Stimulated activated CD8-positive, alpha-beta memory T cell treated with anti-CD3 and anti-CD28 coated beads, Interleukin-2, amount 100 ng/mL, for 1 hour (primary cell): ENCODE measurements at regions not wholly inside any gene's neighbourhood (a gene's known extent, or its start where the extent isn't known, plus 50 kb on each side); places are given as distances from the start of the nearest gene placed in this dataset.
"Not testable (repeated sequence)": the region's sequence is repeated elsewhere in the genome, so short reads cannot be mapped to it uniquely, and the experiment has no call there.

Source experiments
- DNase-seq, 2 donors: peaks; one replicate each; pipeline ENCODE4 v3.0.0-alpha.2; 2020; ENCODE audit warnings: low read depth in 2 of 2

DNA sequence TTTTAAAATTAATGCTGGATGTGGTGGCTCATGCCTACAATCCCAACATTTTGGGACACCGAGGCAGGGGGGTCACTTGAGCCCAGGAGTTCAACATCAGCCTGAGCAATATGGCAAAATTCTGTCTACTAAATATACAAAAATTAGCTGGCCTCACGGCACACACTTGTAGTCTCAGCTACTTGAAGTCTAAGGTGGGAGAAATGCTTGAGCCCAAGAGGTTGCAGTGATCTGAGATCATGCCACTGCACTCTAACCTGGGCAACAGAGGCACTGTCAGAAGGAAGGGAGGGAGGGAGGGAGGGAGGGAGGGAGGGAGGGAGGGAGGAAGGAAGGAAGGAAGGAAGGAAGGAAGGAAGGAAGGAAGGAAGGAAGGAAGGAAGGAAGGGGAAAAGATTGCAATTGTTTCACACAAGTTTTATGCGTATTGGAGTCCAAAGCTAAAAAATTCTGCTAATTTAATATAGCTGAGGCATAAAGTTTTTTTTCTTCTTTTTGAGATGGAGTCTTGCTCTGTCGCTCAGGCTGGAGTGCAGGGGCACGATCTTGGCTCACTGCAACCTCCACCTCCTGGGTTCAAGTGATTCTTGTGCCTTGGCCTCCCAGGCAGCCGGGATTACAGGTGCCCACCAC, 328.8 kb downstream of the KLF12 start:
- DNase-seq: not testable (repeated sequence)

- no peak for DNase-seq
Measured at GRCh38 chr13:73803997-73804396, 330.2 kb downstream of the KLF12 start.

- DNase-seq: no peak
Measured at GRCh38 chr13:73800011-73800410, 334.2 kb downstream of the KLF12 start.

GRCh38 chr13:73794755-73795154, 339.4 kb downstream of the KLF12 start:
- DNase-seq: no peak

- DNase-seq: no peak
Measured at GRCh38 chr13:73793361-73793760, 340.8 kb downstream of the KLF12 start.

- no peak for DNase-seq
Measured at GRCh38 chr13:73792796-73793195, 341.4 kb downstream of the KLF12 start.

DNA sequence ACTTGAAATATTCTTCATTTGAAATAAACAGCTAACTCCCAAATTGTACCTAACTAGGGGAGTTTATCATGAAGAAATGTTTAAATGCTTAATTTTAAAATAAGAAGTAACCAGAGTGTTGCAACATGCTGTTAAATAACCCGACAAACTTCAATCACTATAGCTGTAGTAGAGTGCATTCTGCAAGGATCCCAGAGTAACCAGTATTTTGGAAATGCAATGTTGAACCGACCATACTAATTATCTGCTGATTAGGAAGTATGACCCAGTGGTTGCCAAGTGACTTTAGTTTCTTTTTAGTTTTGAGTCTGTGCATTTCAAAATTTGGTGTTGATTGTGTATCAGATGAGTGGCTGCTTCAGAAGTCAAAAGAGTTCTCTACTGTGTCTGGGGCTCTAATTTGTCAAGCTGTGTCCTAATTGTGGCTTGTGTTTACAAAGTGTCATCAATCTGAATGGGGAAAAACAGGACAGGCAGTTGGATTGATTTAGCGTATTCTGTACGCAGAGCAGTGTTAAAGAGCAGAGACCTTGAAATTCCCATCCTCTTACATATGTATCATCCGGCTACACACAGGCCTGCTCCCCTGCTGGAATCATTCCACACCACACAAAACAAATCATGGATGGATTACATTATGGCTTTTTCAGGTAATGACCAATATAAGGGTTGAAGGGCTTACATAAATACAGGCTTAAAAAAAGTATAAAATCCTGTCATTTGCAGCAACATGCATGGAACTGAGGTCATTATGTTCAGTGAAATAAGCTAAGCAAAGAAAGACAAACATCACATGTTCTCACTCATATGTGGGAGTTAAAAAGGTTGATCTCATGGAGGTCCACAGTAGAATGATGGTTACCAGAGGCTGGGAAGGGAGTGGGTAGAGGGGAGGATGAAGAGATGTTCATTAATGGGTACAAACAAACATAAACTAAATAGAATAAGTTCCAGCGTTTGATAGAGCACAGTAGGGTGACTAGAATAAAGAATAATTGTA, 351.5 kb downstream of the KLF12 start:
- no peak for DNase-seq

GRCh38 chr13:73781384-73781783, 352.8 kb downstream of the KLF12 start:
- DNase-seq: no peak

GRCh38 chr13:73779881-73780280, 354.3 kb downstream of the KLF12 start:
- no peak for DNase-seq

- DNase-seq: no peak
Measured at GRCh38 chr13:73778242-73778864, 355.9 kb downstream of the KLF12 start.

- no peak for DNase-seq
Measured at GRCh38 chr13:73777134-73777533, 357.1 kb downstream of the KLF12 start.

GRCh38 chr13:73776151-73776785, 357.9 kb downstream of the KLF12 start:
- DNase-seq: no peak

GRCh38 chr13:73773168-73773549, 361.0 kb downstream of the KLF12 start:
- DNase-seq: no peak

GRCh38 chr13:73772449-73773167, 361.6 kb downstream of the KLF12 start:
- no peak for DNase-seq

GRCh38 chr13:73767747-73768315, 366.4 kb downstream of the KLF12 start:
- DNase-seq: no peak

- no peak for DNase-seq
Measured at GRCh38 chr13:73767191-73767741, 366.9 kb downstream of the KLF12 start.

GRCh38 chr13:73765651-73766384, 368.4 kb downstream of the KLF12 start:
- peak; percentile 44 to 54 for DNase-seq

GRCh38 chr13:73759434-73759833, 374.8 kb downstream of the KLF12 start:
- DNase-seq: no peak

DNA sequence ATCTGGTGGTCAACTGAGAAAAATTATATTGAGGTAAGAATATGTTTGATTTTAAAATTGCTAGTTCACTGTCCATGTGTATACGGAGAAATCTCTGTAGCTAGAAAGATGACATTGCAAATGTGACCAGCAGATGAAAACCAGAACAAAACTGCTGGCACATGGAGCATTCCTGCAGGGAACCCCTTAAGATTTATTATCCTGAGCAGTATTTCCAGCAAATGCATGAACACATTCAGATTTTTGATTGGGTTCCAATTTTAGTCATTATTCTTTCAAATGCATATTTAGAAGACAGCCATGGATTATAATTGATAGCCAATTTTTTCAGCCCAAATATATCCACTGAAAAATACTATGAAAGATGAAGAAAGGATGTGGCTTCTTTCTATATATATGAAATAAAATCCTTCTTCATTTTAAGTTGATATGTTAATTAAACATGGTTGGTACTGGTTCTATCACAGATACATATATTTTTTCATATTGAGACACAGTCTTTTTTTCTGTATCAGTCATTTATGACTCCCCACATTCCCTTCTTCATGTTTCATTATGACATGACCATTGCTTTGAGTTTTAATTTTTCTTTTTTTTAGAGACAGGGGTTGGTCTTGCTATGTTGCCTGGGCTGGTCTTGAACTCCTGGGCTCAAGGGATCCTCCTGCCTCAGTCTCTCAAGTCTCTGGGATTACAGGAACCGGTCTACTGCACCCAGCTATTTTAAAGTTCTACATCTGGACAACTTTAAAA, 376.5 kb downstream of the KLF12 start:
- DNase-seq: no peak
